ENCODE measurements at regions not wholly inside any gene's neighbourhood (a gene's known extent, or its start where the extent isn't known, plus 50 kb on each side); places are given as distances from the start of the nearest gene placed in this dataset.

- TF ChIP-seq CTCF (conservative IDR thresholded peaks at IDR 0.05 in 1 of 2, IDR thresholded peaks at IDR 0.05 in 1 of 2; ENCODE audit: low read depth in 1 of 2, low read length in 2 of 2) (no peak), EZH2 (IDR thresholded peaks at IDR 0.05; ENCODE audit: low read length, missing control alignments) (no peak)
These were observed 236.3 kb downstream of the ACKR3 start for GRCh38 chr2:236805800-236806531.

All from fibroblast of lung (primary cell).